Ovary (tissue), 3 donors: ENCODE measurements at regions not wholly inside any gene's neighbourhood (a gene's known extent, or its start where the extent isn't known, plus 50 kb on each side); places are given as distances from the start of the nearest gene placed in this dataset.

Experiments used
- CTCF ChIP-seq, 3 donors: fragments of 450-650 bp in 2 of 3; fragments of 200-600 bp in 1 of 3; IDR thresholded peaks; one replicate each; pipeline versions ENCODE4 v1.5.1 to v1.8.0; 2016 to 2022; ENCODE audit warnings: antibody characterized with exemption in 3 of 3, mild to moderate bottlenecking in 1 of 3
- EP300 ChIP-seq: sonication (generic); formaldehyde crosslinking; IDR thresholded peaks from one replicate; pipeline ENCODE4 v1.6.1; 2017; ENCODE audit warnings: antibody characterized with exemption
- POLR2A ChIP-seq: fragments of 450-650 bp; IDR thresholded peaks from one replicate; pipeline ENCODE4 v1.6.1; 2017; ENCODE audit warnings: antibody characterized with exemption, mild to moderate bottlenecking, moderate library complexity
- donor health status: DM: no; HTN: no; CAD: no.

DNA sequence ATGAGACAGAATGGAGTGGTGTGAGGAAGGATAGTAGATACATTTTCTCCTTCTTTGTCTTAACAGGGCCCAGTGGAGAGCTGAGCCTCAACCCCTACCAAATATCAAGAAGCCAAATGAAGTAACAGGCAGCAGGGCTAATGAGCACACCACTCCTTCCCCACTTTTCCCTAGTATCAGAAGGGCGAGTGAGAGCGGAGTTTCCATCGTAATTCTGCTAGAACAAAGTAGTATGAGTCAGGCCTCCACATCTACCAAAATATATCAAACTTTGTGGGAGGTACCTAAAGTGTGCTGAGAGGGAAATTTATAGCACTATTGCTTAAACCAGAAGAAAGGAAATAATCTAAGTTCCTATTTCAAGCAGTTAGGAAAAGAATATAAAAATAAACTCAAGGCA is 769.0 kb upstream of the RGMB start:
- TF ChIP-seq CTCF (IDR thresholded peaks at IDR 0.05) (no peak), EP300 (no peak), POLR2A (no peak)
